ENCODE measurements at regions not wholly inside any gene's neighbourhood (a gene's known extent, or its start where the extent isn't known, plus 50 kb on each side); places are given as distances from the start of the nearest gene placed in this dataset.

- TF ChIP-seq MEF2B (IDR thresholded peaks at IDR 0.05; ENCODE audit: partially characterized antibody, poor library complexity, severe bottlenecking): peak; percentile 26
- 0 out of 2 replicates have a peak, but pooled peaks have one; percentile 46 for TF ChIP-seq DPF2 (IDR thresholded peaks at IDR 0.05)
- TF ChIP-seq ZNF384 (IDR thresholded peaks at IDR 0.05; ENCODE audit: borderline replicate concordance, low read depth, low read length): no peak; the same call in 1 of the 2 replicates
- no peak for TF ChIP-seq ETV6 (conservative IDR thresholded peaks at IDR 0.05 in 1 of 2, IDR thresholded peaks at IDR 0.05 in 1 of 2; ENCODE audit: borderline replicate concordance in 1 of 2, low read depth in 1 of 2)
- TF ChIP-seq ESRRA (IDR thresholded peaks at IDR 0.05; ENCODE audit: low read length): no peak
- no peak for TF ChIP-seq PAX8 (IDR thresholded peaks at IDR 0.05)
- TF ChIP-seq NR2C2 (IDR thresholded peaks at IDR 0.05; ENCODE audit: borderline replicate concordance, control insufficient read depth, insufficient read length, low read depth): no peak
- TF ChIP-seq MEF2A (IDR thresholded peaks at IDR 0.05; ENCODE audit: insufficient read depth, low read depth, low read length): no peak; the same call in 1 of the 2 replicates
- TF ChIP-seq ZZZ3 (IDR thresholded peaks at IDR 0.05; ENCODE audit: control insufficient read depth, insufficient read length, low read depth): no peak
- no peak for TF ChIP-seq ATF2 (IDR thresholded peaks at IDR 0.05; ENCODE audit: low read length)
- no peak for TF ChIP-seq MTA3 (IDR thresholded peaks at IDR 0.05; ENCODE audit: borderline replicate concordance, low read length)
- no peak for TF ChIP-seq IRF5 (IDR thresholded peaks at IDR 0.05; ENCODE audit: borderline replicate concordance)
- no peak for TF ChIP-seq SIN3A (IDR thresholded peaks at IDR 0.05; ENCODE audit: low read depth, low read length)
- TF ChIP-seq CBX3 (IDR thresholded peaks at IDR 0.05; ENCODE audit: borderline replicate concordance, low read depth): no peak
- 0 out of 2 replicates have a peak, but pooled peaks have one; percentile 62 for TF ChIP-seq IRF4 (IDR thresholded peaks at IDR 0.05; ENCODE audit: low read depth, low read length)
- no peak for TF ChIP-seq SMC3 (IDR thresholded peaks at IDR 0.05; ENCODE audit: borderline replicate concordance, low read length)
- no peak for TF ChIP-seq CEBPB (IDR thresholded peaks at IDR 0.05; ENCODE audit: borderline replicate concordance in 1 of 2, low read depth in 2 of 2, low read length in 2 of 2)
- no peak for TF ChIP-seq CREM (IDR thresholded peaks at IDR 0.05; ENCODE audit: low read depth)
- TF ChIP-seq NFXL1 (IDR thresholded peaks at IDR 0.05; ENCODE audit: borderline replicate concordance): no peak
- TF ChIP-seq PKNOX1 (IDR thresholded peaks at IDR 0.05): peak; percentile 75
- TF ChIP-seq RUNX3 (IDR thresholded peaks at IDR 0.05; ENCODE audit: low read length): peak; percentile 45; the same call in 1 of the 2 replicates
- peak in 1 of 2 experiments; percentile 23; a peak in 1 of 4 replicates for TF ChIP-seq IKZF2 (IDR thresholded peaks at IDR 0.05)
- TF ChIP-seq, protein P1, sequence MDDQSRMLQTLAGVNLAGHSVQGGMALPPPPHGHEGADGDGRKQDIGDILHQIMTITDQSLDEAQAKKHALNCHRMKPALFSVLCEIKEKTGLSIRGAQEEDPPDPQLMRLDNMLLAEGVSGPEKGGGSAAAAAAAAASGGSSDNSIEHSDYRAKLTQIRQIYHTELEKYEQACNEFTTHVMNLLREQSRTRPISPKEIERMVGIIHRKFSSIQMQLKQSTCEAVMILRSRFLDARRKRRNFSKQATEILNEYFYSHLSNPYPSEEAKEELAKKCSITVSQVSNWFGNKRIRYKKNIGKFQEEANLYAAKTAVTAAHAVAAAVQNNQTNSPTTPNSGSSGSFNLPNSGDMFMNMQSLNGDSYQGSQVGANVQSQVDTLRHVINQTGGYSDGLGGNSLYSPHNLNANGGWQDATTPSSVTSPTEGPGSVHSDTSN (IDR thresholded peaks at IDR 0.05; ENCODE audit: insufficient replicate concordance, low read depth, low read length): no peak
- TF ChIP-seq POLR2AphosphoS5 (IDR thresholded peaks at IDR 0.05; ENCODE audit: low read length): no peak
- no peak for TF ChIP-seq TBL1XR1 (IDR thresholded peaks at IDR 0.05; ENCODE audit: low read depth, low read length)
- TF ChIP-seq CHD1 (IDR thresholded peaks at IDR 0.05; ENCODE audit: low read depth, low read length): no peak
- TF ChIP-seq CREB1 (IDR thresholded peaks at IDR 0.05; ENCODE audit: low read depth): no peak
These were observed 660.3 kb downstream of the TLR4 start (continued) for GRCh38 chr9:118364266-118365106.

Measured in GM12878 (cell line).